ENCODE measurements at regions not wholly inside any gene's neighbourhood (a gene's known extent, or its start where the extent isn't known, plus 50 kb on each side); places are given as distances from the start of the nearest gene placed in this dataset.
A peak's percentile ranks its signal among the peaks of the same experiment; 100 is the strongest.

GRCh38 chr16:50996166-50996829 is 154.8 kb downstream of the SALL1 start:
- DNase-seq = no peak

- DNase-seq = no peak
Observed at GRCh38 chr16:50994995-50995394, 156.1 kb downstream of the SALL1 start.

GRCh38 chr16:50992350-50993032 is 158.6 kb downstream of the SALL1 start:
- no peak for DNase-seq

- DNase-seq = no peak
Observed at GRCh38 chr16:50991436-50991835, 159.6 kb downstream of the SALL1 start.

GRCh38 chr16:50991006-50991405 is 160.1 kb downstream of the SALL1 start:
- DNase-seq = no peak

- DNase-seq = no peak
Observed at GRCh38 chr16:50989047-50989446, 162.0 kb downstream of the SALL1 start.

- DNase-seq = no peak
Observed at GRCh38 chr16:50988441-50988840, 162.6 kb downstream of the SALL1 start.

GRCh38 chr16:50986453-50986852 is 164.6 kb downstream of the SALL1 start:
- no peak for DNase-seq

- DNase-seq = no peak
Observed at GRCh38 chr16:50985733-50986132, 165.3 kb downstream of the SALL1 start.

- no peak for DNase-seq
Observed at GRCh38 chr16:50984688-50985087, 166.4 kb downstream of the SALL1 start.

- DNase-seq = no peak
Observed at GRCh38 chr16:50982808-50983207, 168.3 kb downstream of the SALL1 start.

- DNase-seq = no peak
Observed at GRCh38 chr16:50981951-50982350, 169.1 kb downstream of the SALL1 start.

- DNase-seq = peak in 1 of 51 donors; percentile 7
Observed at GRCh38 chr16:50980666-50981065, 170.4 kb downstream of the SALL1 start.

GRCh38 chr16:50979806-50980620 is 171.1 kb downstream of the SALL1 start:
- no peak for DNase-seq

GRCh38 chr16:50977138-50977537 is 173.9 kb downstream of the SALL1 start:
- no peak for DNase-seq

GRCh38 chr16:50974438-50975036 is 176.5 kb downstream of the SALL1 start:
- no peak for DNase-seq

- peak in 1 of 51 donors; percentile 1 for DNase-seq
Observed at GRCh38 chr16:50972876-50973275, 178.2 kb downstream of the SALL1 start.

GRCh38 chr16:50970281-50970680 is 180.8 kb downstream of the SALL1 start:
- DNase-seq = no peak

- DNase-seq = no peak
Observed at GRCh38 chr16:50967827-50968612, 183.1 kb downstream of the SALL1 start.

GRCh38 chr16:50964491-50964890 is 186.6 kb downstream of the SALL1 start:
- no peak for DNase-seq

GRCh38 chr16:50961952-50962351 is 189.1 kb downstream of the SALL1 start:
- peak in 1 of 51 donors; percentile 7 for DNase-seq
